ENCODE measurements at regions not wholly inside any gene's neighbourhood (a gene's known extent, or its start where the extent isn't known, plus 50 kb on each side); places are given as distances from the start of the nearest gene placed in this dataset.

- peak; percentile 26 for DNase-seq
Observed at GRCh38 chr17:14737984-14738651, 437.2 kb downstream of the HS3ST3B1 start.

GRCh38 chr17:14736631-14737030 is 435.8 kb downstream of the HS3ST3B1 start:
- no peak for DNase-seq
- peaks cover 3% of the 10 kb centered on the region for H3K27me3 Mint-ChIP-seq (ENCODE audit: low read depth, poor library complexity)

More at GRCh38 chr17:14737984-14738651, 437.2 kb downstream of the HS3ST3B1 start:
- Mint-ChIP-seq H3K9me3 (no peaks in the 10 kb centered on the region), H3K27me3 (ENCODE audit: low read depth, poor library complexity) (peaks cover 3% of the 10 kb centered on the region), H3K27ac (no peak overlapping the region), H3K4me1 (peaks cover 53% of the 10 kb centered on the region), H3K36me3 (ENCODE audit: low read depth) (no peaks in the 10 kb centered on the region), H3K4me3 (no peak overlapping the region)
- peak; percentile 23 for TF ChIP-seq CTCF (IDR thresholded peaks at IDR 0.05)

GRCh38 chr17:14733376-14733775 is 432.5 kb downstream of the HS3ST3B1 start:
- peaks cover 4% of the 10 kb centered on the region for H3K36me3 Mint-ChIP-seq (ENCODE audit: low read depth)
- H3K4me1 Mint-ChIP-seq: peaks cover 26% of the 10 kb centered on the region
- DNase-seq: no peak
- H3K27ac Mint-ChIP-seq: no peak overlapping the region
- H3K27me3 Mint-ChIP-seq (ENCODE audit: low read depth, poor library complexity): peaks cover 3% of the 10 kb centered on the region
- no peak overlapping the region for H3K4me3 Mint-ChIP-seq
- TF ChIP-seq CTCF (IDR thresholded peaks at IDR 0.05): no peak
- H3K9me3 Mint-ChIP-seq: peaks cover 4% of the 10 kb centered on the region

More at GRCh38 chr17:14736631-14737030, 435.8 kb downstream of the HS3ST3B1 start:
- H3K4me3 Mint-ChIP-seq: no peak overlapping the region
- no peaks in the 10 kb centered on the region for H3K9me3 Mint-ChIP-seq
- peaks cover 56% of the 10 kb centered on the region for H3K4me1 Mint-ChIP-seq
- H3K36me3 Mint-ChIP-seq (ENCODE audit: low read depth): no peaks in the 10 kb centered on the region
- no peak for TF ChIP-seq CTCF (IDR thresholded peaks at IDR 0.05)
- H3K27ac Mint-ChIP-seq: no peak overlapping the region

- peaks cover 3% of the 10 kb centered on the region for H3K27me3 Mint-ChIP-seq (ENCODE audit: low read depth, poor library complexity)
- no peak for DNase-seq
- H3K4me1 Mint-ChIP-seq: peaks cover 19% of the 10 kb centered on the region
- no peak overlapping the region for H3K4me3 Mint-ChIP-seq
- no peak for TF ChIP-seq CTCF (IDR thresholded peaks at IDR 0.05)
- H3K9me3 Mint-ChIP-seq: peaks cover 4% of the 10 kb centered on the region
- H3K27ac Mint-ChIP-seq: peak overlapping the region; percentile 19
- H3K36me3 Mint-ChIP-seq (ENCODE audit: low read depth): peaks cover 4% of the 10 kb centered on the region
Observed at GRCh38 chr17:14732211-14732610, 431.3 kb downstream of the HS3ST3B1 start.

GRCh38 chr17:14731591-14731990 is 430.7 kb downstream of the HS3ST3B1 start:
- peaks cover 3% of the 10 kb centered on the region for H3K27me3 Mint-ChIP-seq (ENCODE audit: low read depth, poor library complexity)
- no peak overlapping the region for H3K4me3 Mint-ChIP-seq
- H3K4me1 Mint-ChIP-seq: peaks cover 13% of the 10 kb centered on the region
- peaks cover 4% of the 10 kb centered on the region for H3K9me3 Mint-ChIP-seq
- H3K27ac Mint-ChIP-seq: peak overlapping the region; percentile 34
- peaks cover 4% of the 10 kb centered on the region for H3K36me3 Mint-ChIP-seq (ENCODE audit: low read depth)
- DNase-seq: no peak
- no peak for TF ChIP-seq CTCF (IDR thresholded peaks at IDR 0.05)

GRCh38 chr17:14730821-14731220 is 429.9 kb downstream of the HS3ST3B1 start:
- Mint-ChIP-seq H3K9me3 (peaks cover 4% of the 10 kb centered on the region), H3K27ac (no peak overlapping the region)

More at GRCh38 chr17:14730821-14731220, 429.9 kb downstream of the HS3ST3B1 start:
- peaks cover 11% of the 10 kb centered on the region for H3K4me1 Mint-ChIP-seq
- H3K27me3 Mint-ChIP-seq (ENCODE audit: low read depth, poor library complexity): peaks cover 2% of the 10 kb centered on the region
- peaks cover 4% of the 10 kb centered on the region for H3K36me3 Mint-ChIP-seq (ENCODE audit: low read depth)
- TF ChIP-seq CTCF (IDR thresholded peaks at IDR 0.05): no peak
- DNase-seq: no peak
- no peak overlapping the region for H3K4me3 Mint-ChIP-seq

All from nephron progenitor cell (in vitro differentiated cells).